ENCODE measurements at regions not wholly inside any gene's neighbourhood (a gene's known extent, or its start where the extent isn't known, plus 50 kb on each side); places are given as distances from the start of the nearest gene placed in this dataset.

GRCh38 chrY:19354061-19354856 lies 390.3 kb downstream of the KDM5D start:
- no peak for DNase-seq

GRCh38 chrY:19351616-19352015 lies 392.9 kb downstream of the KDM5D start:
- DNase-seq, result no peak

GRCh38 chrY:19321701-19322100 lies 422.8 kb downstream of the KDM5D start:
- no peak for DNase-seq

- DNase-seq, result no peak
Observed at GRCh38 chrY:19319135-19319534, 425.4 kb downstream of the KDM5D start.

- no peak for DNase-seq
Observed at GRCh38 chrY:19317271-19317987, 427.1 kb downstream of the KDM5D start.

GRCh38 chrY:19307627-19308026 lies 436.9 kb downstream of the KDM5D start:
- no peak for DNase-seq

GRCh38 chrY:19303136-19303535 lies 441.4 kb downstream of the KDM5D start:
- no peak for DNase-seq

GRCh38 chrY:19290925-19291324 lies 453.6 kb downstream of the KDM5D start:
- DNase-seq, result no peak

GRCh38 chrY:19274076-19274475 lies 470.4 kb downstream of the KDM5D start:
- no peak for DNase-seq

GRCh38 chrY:19268331-19268730 lies 476.2 kb downstream of the KDM5D start:
- DNase-seq, result no peak

- DNase-seq, result no peak
Observed at GRCh38 chrY:19265404-19265803, 479.1 kb downstream of the KDM5D start.

- DNase-seq, result no peak
Observed at GRCh38 chrY:19262310-19262709, 482.2 kb downstream of the KDM5D start.

- DNase-seq, result no peak
Observed at GRCh38 chrY:19232276-19232994, 458.9 kb upstream of the HSFY2 start.

- no peak for DNase-seq
Observed at GRCh38 chrY:19220784-19221183, 447.2 kb upstream of the HSFY2 start.

GRCh38 chrY:19208915-19209314 lies 435.4 kb upstream of the HSFY2 start:
- DNase-seq, result no peak

- DNase-seq, result no peak
Observed at GRCh38 chrY:19207048-19207447, 433.5 kb upstream of the HSFY2 start.

- no peak for DNase-seq
Observed at GRCh38 chrY:19180824-19181223, 407.3 kb upstream of the HSFY2 start.

GRCh38 chrY:19168202-19168565 lies 394.6 kb upstream of the HSFY2 start:
- DNase-seq, result no peak

GRCh38 chrY:19167319-19168201 lies 394.0 kb upstream of the HSFY2 start:
- no peak for DNase-seq

- DNase-seq, result no peak
Observed at GRCh38 chrY:19148783-19149182, 375.2 kb upstream of the HSFY2 start.

- no peak for DNase-seq
Observed at GRCh38 chrY:19146296-19146695, 372.8 kb upstream of the HSFY2 start.

GRCh38 chrY:19142093-19142492 lies 368.6 kb upstream of the HSFY2 start:
- no peak for DNase-seq

All from inflammatory macrophage (primary cell).